Astrocyte (in vitro differentiated cells and primary cell): ENCODE measurements at regions not wholly inside any gene's neighbourhood (a gene's known extent, or its start where the extent isn't known, plus 50 kb on each side); places are given as distances from the start of the nearest gene placed in this dataset.

Experiments used
- CTCF ChIP-seq: IDR thresholded peaks from 2 replicates; pipeline ENCODE4 v1.5.1; 2011; ENCODE audit warnings: low read depth, mild to moderate bottlenecking, inconsistent platforms, low read length, moderate library complexity; ENCODE audit not compliant: insufficient read depth
- EZH2 ChIP-seq: IDR thresholded peaks from 2 replicates; pipeline ENCODE4 v1.6.1; 2012; ENCODE audit warnings: mild to moderate bottlenecking, low read length, inconsistent platforms; ENCODE audit not compliant: insufficient read depth

DNA sequence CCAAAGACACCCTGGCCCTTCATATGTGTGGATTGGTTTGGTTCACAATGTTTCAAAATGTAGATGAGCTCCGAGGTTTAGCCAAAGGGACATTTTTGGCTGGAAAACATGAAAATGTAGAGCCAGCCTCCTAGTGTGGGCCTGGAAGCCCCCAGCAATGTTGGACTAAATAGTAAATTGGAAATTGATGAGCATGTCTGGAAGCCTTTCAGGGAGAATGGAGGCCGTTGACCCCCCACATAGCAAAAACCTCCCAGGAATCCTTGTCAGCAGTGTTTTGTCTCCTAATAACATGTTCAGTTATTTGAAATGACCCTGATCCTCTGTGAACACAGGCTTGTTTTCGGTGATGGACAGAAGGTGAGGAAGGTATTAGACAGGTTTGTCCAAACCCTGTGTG is 65.1 kb upstream of the TBX3 start:
- TF ChIP-seq CTCF (no peak), EZH2 (no peak)
